ENCODE measurements at regions not wholly inside any gene's neighbourhood (a gene's known extent, or its start where the extent isn't known, plus 50 kb on each side); places are given as distances from the start of the nearest gene placed in this dataset.
"Not testable (repeated sequence)": the region's sequence is repeated elsewhere in the genome, so short reads cannot be mapped to it uniquely, and the experiment has no call there.

GRCh38 chr21:9067515-9067914 lies 1453.9 kb upstream of the TPTE start:
- TF ChIP-seq SMC3 (IDR thresholded peaks at IDR 0.05; ENCODE audit: low read depth, low read length); RCOR1 (IDR thresholded peaks at IDR 0.05; ENCODE audit: insufficient replicate concordance, low read length); POLR2A (IDR thresholded peaks at IDR 0.05; ENCODE audit: low read depth, low read length); CTCF (conservative IDR thresholded peaks at IDR 0.05; ENCODE audit: low read depth, low read length); USF2 (IDR thresholded peaks at IDR 0.05; ENCODE audit: low read depth, low read length); MXI1 (IDR thresholded peaks at IDR 0.05; ENCODE audit: borderline replicate concordance, low read depth, low read length); RAD21 (IDR thresholded peaks at IDR 0.05; ENCODE audit: low read length); CEBPB (IDR thresholded peaks at IDR 0.05; ENCODE audit: low read depth, low read length); ELK1 (IDR thresholded peaks at IDR 0.05; ENCODE audit: borderline replicate concordance, low read depth, low read length); FOS (IDR thresholded peaks at IDR 0.05; ENCODE audit: low read depth, low read length): not testable (repeated sequence)
